ENCODE measurements at regions not wholly inside any gene's neighbourhood (a gene's known extent, or its start where the extent isn't known, plus 50 kb on each side); places are given as distances from the start of the nearest gene placed in this dataset.

- H3K27me3 ChIP-seq (ENCODE audit: control insufficient read depth in 3 of 3, insufficient read depth in 3 of 3, low read length in 3 of 3): no peaks in the 10 kb centered on the region
- H3K9me3 ChIP-seq (ENCODE audit: control insufficient read depth in 2 of 2, insufficient read depth in 1 of 2, low read depth in 1 of 2, low read length in 1 of 2): no peaks in the 10 kb centered on the region
- 90 to 100% (median 95%) methylated on average over 1 of the region's 1 CpG for WGBS, 3 donors
- no peaks in the 10 kb centered on the region for H3K4me1 ChIP-seq (ENCODE audit: control insufficient read depth in 3 of 3, insufficient read depth in 2 of 3, low read depth in 1 of 3, low read length in 2 of 3)
- no peak overlapping the region for H3K4me3 ChIP-seq (ENCODE audit: low read depth in 1 of 3, low read length in 3 of 3)
- FAIRE-seq: no peak
- no peak for DNase-seq
- H3K27ac ChIP-seq (ENCODE audit: low read depth in 1 of 3, low read length in 2 of 3): no peak overlapping the region
- H3K36me3 ChIP-seq (ENCODE audit: control insufficient read depth in 3 of 3, insufficient read depth in 2 of 3, low read depth in 1 of 3, low read length in 3 of 3): no peaks in the 10 kb centered on the region
These were observed 137.6 kb downstream of the DTWD1 start for GRCh38 chr15:49758456-49758855.

- WGBS, 3 donors: 63 to 76% (median 68%) methylated on average over 2 of the region's 2 CpGs
- DNase-seq (no peak), FAIRE-seq (no peak)
- no peaks in the 10 kb centered on the region for H3K36me3 ChIP-seq (ENCODE audit: control insufficient read depth in 3 of 3, insufficient read depth in 2 of 3, low read depth in 1 of 3, low read length in 3 of 3)
- H3K9me3 ChIP-seq (ENCODE audit: control insufficient read depth in 2 of 2, insufficient read depth in 1 of 2, low read depth in 1 of 2, low read length in 1 of 2): no peaks in the 10 kb centered on the region
- H3K27ac ChIP-seq (ENCODE audit: low read depth in 1 of 3, low read length in 2 of 3): no peak overlapping the region
- no peaks in the 10 kb centered on the region for H3K4me1 ChIP-seq (ENCODE audit: control insufficient read depth in 3 of 3, insufficient read depth in 2 of 3, low read depth in 1 of 3, low read length in 2 of 3)
- H3K4me3 ChIP-seq (ENCODE audit: low read depth in 1 of 3, low read length in 3 of 3): no peak overlapping the region
- no peaks in the 10 kb centered on the region for H3K27me3 ChIP-seq (ENCODE audit: control insufficient read depth in 3 of 3, insufficient read depth in 3 of 3, low read length in 3 of 3)
These were observed 138.0 kb downstream of the DTWD1 start for GRCh38 chr15:49758856-49759255.

GRCh38 chr15:49760749-49761148, 139.9 kb downstream of the DTWD1 start:
- 69 to 82% (median 72%) methylated on average over 1 of the region's 1 CpG for WGBS, 3 donors
- H3K4me3 ChIP-seq (ENCODE audit: low read depth in 1 of 3, low read length in 3 of 3): no peak overlapping the region
- no peaks in the 10 kb centered on the region for H3K36me3 ChIP-seq (ENCODE audit: control insufficient read depth in 3 of 3, insufficient read depth in 2 of 3, low read depth in 1 of 3, low read length in 3 of 3)
- FAIRE-seq (peak; percentile 47), DNase-seq (no peak)
- no peak overlapping the region for H3K27ac ChIP-seq (ENCODE audit: low read depth in 1 of 3, low read length in 2 of 3)
- no peaks in the 10 kb centered on the region for H3K27me3 ChIP-seq (ENCODE audit: control insufficient read depth in 3 of 3, insufficient read depth in 3 of 3, low read length in 3 of 3)
- no peaks in the 10 kb centered on the region for H3K4me1 ChIP-seq (ENCODE audit: control insufficient read depth in 3 of 3, insufficient read depth in 2 of 3, low read depth in 1 of 3, low read length in 2 of 3)
- H3K9me3 ChIP-seq (ENCODE audit: control insufficient read depth in 2 of 2, insufficient read depth in 1 of 2, low read depth in 1 of 2, low read length in 1 of 2): no peaks in the 10 kb centered on the region

GRCh38 chr15:49769225-49769624, 148.4 kb downstream of the DTWD1 start:
- no peaks in the 10 kb centered on the region for H3K36me3 ChIP-seq (ENCODE audit: control insufficient read depth in 3 of 3, insufficient read depth in 2 of 3, low read depth in 1 of 3, low read length in 3 of 3)
- DNase-seq: no peak
- 22 to 42% (median 23%) methylated on average over 1 of the region's 1 CpG for WGBS, 3 donors

GRCh38 chr15:49789436-49789835, 168.6 kb downstream of the DTWD1 start:
- Histone ChIP-seq H3K9me3 (ENCODE audit: control insufficient read depth in 2 of 2, insufficient read depth in 1 of 2, low read depth in 1 of 2, low read length in 1 of 2) (no peaks in the 10 kb centered on the region), H3K36me3 (ENCODE audit: control insufficient read depth in 3 of 3, insufficient read depth in 2 of 3, low read depth in 1 of 3, low read length in 3 of 3) (no peaks in the 10 kb centered on the region), H3K27ac (ENCODE audit: low read depth in 1 of 3, low read length in 2 of 3) (no peak overlapping the region), H3K27me3 (ENCODE audit: control insufficient read depth in 3 of 3, insufficient read depth in 3 of 3, low read length in 3 of 3) (no peaks in the 10 kb centered on the region), H3K4me3 (ENCODE audit: low read depth in 1 of 3, low read length in 3 of 3) (no peak overlapping the region), H3K4me1 (ENCODE audit: control insufficient read depth in 3 of 3, insufficient read depth in 2 of 3, low read depth in 1 of 3, low read length in 2 of 3) (no peaks in the 10 kb centered on the region)
- no peak for DNase-seq
- peak; percentile 5 for FAIRE-seq

More at GRCh38 chr15:49769225-49769624, 148.4 kb downstream of the DTWD1 start:
- Histone ChIP-seq H3K4me1 (ENCODE audit: control insufficient read depth in 3 of 3, insufficient read depth in 2 of 3, low read depth in 1 of 3, low read length in 2 of 3) (no peaks in the 10 kb centered on the region), H3K4me3 (ENCODE audit: low read depth in 1 of 3, low read length in 3 of 3) (no peak overlapping the region), H3K9me3 (ENCODE audit: control insufficient read depth in 2 of 2, insufficient read depth in 1 of 2, low read depth in 1 of 2, low read length in 1 of 2) (peaks cover 0 to 2% of the 10 kb centered on the region in 2 donors), H3K27ac (ENCODE audit: low read depth in 1 of 3, low read length in 2 of 3) (no peak overlapping the region), H3K27me3 (ENCODE audit: control insufficient read depth in 3 of 3, insufficient read depth in 3 of 3, low read length in 3 of 3) (no peaks in the 10 kb centered on the region)
- FAIRE-seq: no peak

- no peaks in the 10 kb centered on the region for H3K4me1 ChIP-seq (ENCODE audit: control insufficient read depth in 3 of 3, insufficient read depth in 2 of 3, low read depth in 1 of 3, low read length in 2 of 3)
- no peaks in the 10 kb centered on the region for H3K27me3 ChIP-seq (ENCODE audit: control insufficient read depth in 3 of 3, insufficient read depth in 3 of 3, low read length in 3 of 3)
- 86 to 89% (median 89%) methylated on average over 14 of the region's 14 CpGs for WGBS, 3 donors
- no peaks in the 10 kb centered on the region for H3K9me3 ChIP-seq (ENCODE audit: control insufficient read depth in 2 of 2, insufficient read depth in 1 of 2, low read depth in 1 of 2, low read length in 1 of 2)
- no peaks in the 10 kb centered on the region for H3K36me3 ChIP-seq (ENCODE audit: control insufficient read depth in 3 of 3, insufficient read depth in 2 of 3, low read depth in 1 of 3, low read length in 3 of 3)
- DNase-seq (no peak), FAIRE-seq (no peak)
- H3K4me3 ChIP-seq (ENCODE audit: low read depth in 1 of 3, low read length in 3 of 3): no peak overlapping the region
- H3K27ac ChIP-seq (ENCODE audit: low read depth in 1 of 3, low read length in 2 of 3): no peak overlapping the region
These were observed 173.1 kb downstream of the DTWD1 start for GRCh38 chr15:49793943-49794342.

GRCh38 chr15:49801796-49802195, 180.9 kb downstream of the DTWD1 start:
- Histone ChIP-seq H3K9me3 (ENCODE audit: control insufficient read depth in 2 of 2, insufficient read depth in 1 of 2, low read depth in 1 of 2, low read length in 1 of 2) (peaks cover 0 to 6% of the 10 kb centered on the region in 2 donors), H3K27me3 (ENCODE audit: control insufficient read depth in 3 of 3, insufficient read depth in 3 of 3, low read length in 3 of 3) (no peaks in the 10 kb centered on the region), H3K27ac (ENCODE audit: low read depth in 1 of 3, low read length in 2 of 3) (no peak overlapping the region), H3K4me3 (ENCODE audit: low read depth in 1 of 3, low read length in 3 of 3) (no peak overlapping the region), H3K36me3 (ENCODE audit: control insufficient read depth in 3 of 3, insufficient read depth in 2 of 3, low read depth in 1 of 3, low read length in 3 of 3) (no peaks in the 10 kb centered on the region), H3K4me1 (ENCODE audit: control insufficient read depth in 3 of 3, insufficient read depth in 2 of 3, low read depth in 1 of 3, low read length in 2 of 3) (no peaks in the 10 kb centered on the region)
- no peak for FAIRE-seq
- no peak for DNase-seq
